B cell (primary cell): ENCODE measurements at regions not wholly inside any gene's neighbourhood (a gene's known extent, or its start where the extent isn't known, plus 50 kb on each side); places are given as distances from the start of the nearest gene placed in this dataset.

Experiments
- ATAC-seq: fragments of 200-7000 bp; cut with Tn5 transposase; one replicate; pipeline ENCODE4 v1.10.0; 2021; ENCODE audit warnings: low read depth, mild to moderate bottlenecking, moderate number of reproducible peaks, moderate library complexity
- CTCF ChIA-PET: fragments of 350-600 bp; sonication (Branson Sonifier 250); formaldehyde crosslinking; loops from one replicate; lab custom pipeline; 2021; ENCODE audit warnings: antibody characterized with exemption, inconsistent platforms; lab: Charles Lee
- POLR2A ChIA-PET: fragments of 350-600 bp; sonication (Branson Sonifier 250); formaldehyde crosslinking; loops from one replicate; lab custom pipeline; 2021; ENCODE audit warnings: antibody characterized with exemption; lab: Charles Lee
- DNase-seq: peaks from one replicate; pipeline ENCODE4 v3.0.0; 2013
- H2AFZ ChIP-seq: 2 replicates; pipeline ENCODE4 v1.6.1; 2012; ENCODE audit warnings: mild to moderate bottlenecking, low read depth, low read length; ENCODE audit not compliant: insufficient read depth, poor library complexity, severe bottlenecking
- H3K27ac ChIP-seq, 2 donors: 1 replicate in 1 of 2; 2 replicates in 1 of 2; pipeline ENCODE4 v1.5.1; 2012 to 2013; ENCODE audit warnings: low read length in 2 of 2, mild to moderate bottlenecking in 2 of 2, moderate library complexity in 1 of 2
- H3K27me3 ChIP-seq, 4 experiments: fragments of 200-600 bp in 1 of 4; sonication (generic) in 1 of 4; replicated peaks in 1 of 4; 1 replicate in 2 of 4; 2 replicates in 2 of 4; pipeline versions ENCODE4 v1.6.1 to v1.7.0; 2013 to 2016; ENCODE audit warnings: low read length in 3 of 4, mild to moderate bottlenecking in 2 of 4, mixed read lengths in 1 of 4, moderate library complexity in 1 of 4; ENCODE audit not compliant: insufficient read depth in 4 of 4, control insufficient read depth in 3 of 4; ENCODE audit errors: control extremely low read depth in 1 of 4
- H3K36me3 ChIP-seq, 2 experiments: replicated peaks in 1 of 2; 1 replicate in 1 of 2; 2 replicates in 1 of 2; pipeline versions ENCODE4 v1.6.1 to v1.7.1; 2013; ENCODE audit warnings: low read length in 1 of 2; ENCODE audit not compliant: insufficient read depth in 2 of 2, control insufficient read depth in 1 of 2; ENCODE audit errors: control extremely low read depth in 1 of 2, extremely low read depth in 1 of 2
- H3K4me1 ChIP-seq, 2 donors: fragments of 200-600 bp in 1 of 2; sonication (generic) in 1 of 2; 1 replicate in 1 of 2; 2 replicates in 1 of 2; pipeline versions ENCODE4 v1.5.1 to v1.6.1; 2013 to 2017; ENCODE audit warnings: low read length in 2 of 2; ENCODE audit not compliant: control insufficient read depth in 2 of 2, insufficient read depth in 2 of 2
- H3K4me2 ChIP-seq: replicated peaks from 2 replicates; pipeline ENCODE3; 2012; ENCODE audit warnings: mild to moderate bottlenecking, low read depth, low read length; ENCODE audit not compliant: poor library complexity, severe bottlenecking
- H3K4me3 ChIP-seq, 5 experiments: fragments of 200-600 bp in 1 of 5; sonication (generic) in 1 of 5; 1 replicate in 3 of 5; 2 replicates in 2 of 5; pipeline versions ENCODE4 v1.5.1 to v1.7.0; 2011 to 2016; ENCODE audit warnings: low read length in 4 of 5, mild to moderate bottlenecking in 4 of 5, low read depth in 2 of 5, control low read depth in 1 of 5, moderate library complexity in 1 of 5; ENCODE audit not compliant: insufficient read depth in 1 of 5; ENCODE audit errors: control extremely low read depth in 1 of 5, extremely low read depth in 1 of 5
- H3K79me2 ChIP-seq: fragments of 200-600 bp; sonication (generic); one replicate; pipeline ENCODE4 v1.6.0; 2016; ENCODE audit warnings: low read length; ENCODE audit not compliant: control insufficient read depth, insufficient read depth
- H3K9ac ChIP-seq: fragments of 200-600 bp; sonication (generic); 2 replicates; pipeline ENCODE4 v1.6.1; 2017; ENCODE audit warnings: mild to moderate bottlenecking, low read length, moderate library complexity
- H3K9me3 ChIP-seq, 3 donors: one replicate each; pipeline versions ENCODE4 v1.6.1 to v1.7.1; 2013; ENCODE audit warnings: low read length in 2 of 3; ENCODE audit not compliant: control insufficient read depth in 2 of 3, insufficient read depth in 1 of 3; ENCODE audit errors: control extremely low read depth in 1 of 3
- H4K20me1 ChIP-seq: 2 replicates; pipeline ENCODE4 v1.6.0; 2012; ENCODE audit warnings: mild to moderate bottlenecking, low read length; ENCODE audit not compliant: insufficient read depth, control insufficient read depth, poor library complexity, severe bottlenecking
- H3K27ac Mint-ChIP-seq: one replicate; pipeline ENCODE4 v1.8.0; 2021; ENCODE audit warnings: mixed read lengths
- H3K27me3 Mint-ChIP-seq: one replicate; pipeline ENCODE4 v1.8.0; 2021; ENCODE audit warnings: mixed read lengths
- H3K4me1 Mint-ChIP-seq: one replicate; pipeline ENCODE4 v1.8.0; 2021; ENCODE audit warnings: mixed read lengths
- H3K4me3 Mint-ChIP-seq: one replicate; pipeline ENCODE4 v1.8.0; 2021; ENCODE audit warnings: mixed read lengths
- H3K9me3 Mint-ChIP-seq: one replicate; pipeline ENCODE4 v1.8.0; 2022; ENCODE audit warnings: mixed read lengths; ENCODE audit not compliant: insufficient read depth
- EZH2 ChIP-seq: IDR thresholded peaks from 2 replicates; pipeline ENCODE4 v1.6.1; 2012; ENCODE audit warnings: borderline replicate concordance, low read depth, mild to moderate bottlenecking, moderate library complexity, low read length; ENCODE audit not compliant: insufficient read depth, poor library complexity, severe bottlenecking
- WGBS: methylation state at CpG from one replicate; pipeline ENCODE4 v1.1.5; 2013; ENCODE audit warnings: missing lambda C conversion rate; ENCODE audit not compliant: insufficient coverage; 5-methylcytosine and 5-hydroxymethylcytosine counted together
- intact Hi-C: fragments of 100-400 bp; cut with micrococcal nuclease; formaldehyde crosslinking; loops from one replicate; pipeline ENCODE4 v1.10.0; 2022
- TF ChIP-seq, protein P1 (sequence below): fragments of 200-600 bp; IDR thresholded peaks from one replicate; pipeline ENCODE4 v1.8.0; 2022; ENCODE audit warnings: antibody characterized with exemption, mild to moderate bottlenecking

DNA sequence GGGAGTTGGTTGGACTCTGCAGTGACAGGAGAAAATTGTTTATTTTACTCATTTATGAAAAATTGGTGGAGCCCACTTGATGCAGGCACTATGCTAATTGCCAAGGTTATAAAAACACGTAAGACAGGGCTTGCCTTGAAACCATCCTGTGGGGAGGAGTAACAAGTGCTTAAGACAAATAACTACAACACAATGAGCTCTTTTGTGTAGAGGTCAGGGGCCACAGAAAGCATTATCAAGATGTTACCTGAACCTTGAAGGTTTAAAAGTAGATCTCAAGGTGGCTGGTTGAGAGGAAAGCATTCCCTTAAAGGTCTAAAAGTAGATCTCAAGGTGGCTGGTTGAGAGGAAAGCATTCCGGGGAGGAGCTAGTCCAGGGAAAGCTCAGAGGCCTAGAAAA, 381.8 kb upstream of the POU3F3 start:
- Mint-ChIP-seq H3K4me3 (no peak overlapping the region), H3K4me1 (no peaks in the 10 kb centered on the region), H3K27me3 (peaks cover 2% of the 10 kb centered on the region), H3K27ac (no peak overlapping the region), H3K9me3 (no peaks in the 10 kb centered on the region)
- H3K9me3 ChIP-seq: no peaks in the 10 kb centered on the region
- H3K27me3 ChIP-seq: no peaks in the 10 kb centered on the region
- no peak overlapping the region for H3K4me2 ChIP-seq
- intact Hi-C loops: no loop called here
- no peak overlapping the region for H3K4me3 ChIP-seq
- ATAC-seq (no peak), DNase-seq (no peak)
- CTCF ChIA-PET: no interaction called here
- no peak overlapping the region for H3K9ac ChIP-seq
- no peak overlapping the region for H2AFZ ChIP-seq
- H3K79me2 ChIP-seq: no peaks in the 10 kb centered on the region
- no peaks in the 10 kb centered on the region for H4K20me1 ChIP-seq
- 100% methylated on average over 1 of the region's 2 CpGs for WGBS
- no peaks in the 10 kb centered on the region for H3K36me3 ChIP-seq
- no peak overlapping the region for H3K27ac ChIP-seq
- no peaks in the 10 kb centered on the region for H3K4me1 ChIP-seq
- POLR2A ChIA-PET: no interaction called here
- TF ChIP-seq, protein P1, sequence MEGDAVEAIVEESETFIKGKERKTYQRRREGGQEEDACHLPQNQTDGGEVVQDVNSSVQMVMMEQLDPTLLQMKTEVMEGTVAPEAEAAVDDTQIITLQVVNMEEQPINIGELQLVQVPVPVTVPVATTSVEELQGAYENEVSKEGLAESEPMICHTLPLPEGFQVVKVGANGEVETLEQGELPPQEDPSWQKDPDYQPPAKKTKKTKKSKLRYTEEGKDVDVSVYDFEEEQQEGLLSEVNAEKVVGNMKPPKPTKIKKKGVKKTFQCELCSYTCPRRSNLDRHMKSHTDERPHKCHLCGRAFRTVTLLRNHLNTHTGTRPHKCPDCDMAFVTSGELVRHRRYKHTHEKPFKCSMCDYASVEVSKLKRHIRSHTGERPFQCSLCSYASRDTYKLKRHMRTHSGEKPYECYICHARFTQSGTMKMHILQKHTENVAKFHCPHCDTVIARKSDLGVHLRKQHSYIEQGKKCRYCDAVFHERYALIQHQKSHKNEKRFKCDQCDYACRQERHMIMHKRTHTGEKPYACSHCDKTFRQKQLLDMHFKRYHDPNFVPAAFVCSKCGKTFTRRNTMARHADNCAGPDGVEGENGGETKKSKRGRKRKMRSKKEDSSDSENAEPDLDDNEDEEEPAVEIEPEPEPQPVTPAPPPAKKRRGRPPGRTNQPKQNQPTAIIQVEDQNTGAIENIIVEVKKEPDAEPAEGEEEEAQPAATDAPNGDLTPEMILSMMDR: no peak
- TF ChIP-seq EZH2: no peak

GRCh38 chr2:104473546-104473945, 380.4 kb upstream of the POU3F3 start:
- 83% methylated on average over 1 of the region's 2 CpGs for whole genome bisulfite sequencing
- no peaks in the 10 kb centered on the region for H3K9me3 Mint-ChIP-seq
- CTCF ChIA-PET: no interaction called here
- Histone ChIP-seq H2AFZ (no peak overlapping the region), H3K79me2 (no peaks in the 10 kb centered on the region), H3K36me3 (no peaks in the 10 kb centered on the region), H3K9me3 (no peaks in the 10 kb centered on the region), H3K27me3 (no peaks in the 10 kb centered on the region), H3K4me3 (no peak overlapping the region), H3K27ac (no peak overlapping the region), H4K20me1 (no peaks in the 10 kb centered on the region), H3K4me2 (no peak overlapping the region), H3K9ac (no peak overlapping the region), H3K4me1 (no peaks in the 10 kb centered on the region)
- no peak overlapping the region for H3K27ac Mint-ChIP-seq
- ATAC-seq: no peak
- intact Hi-C loops: no loop called here
- no peak overlapping the region for H3K4me3 Mint-ChIP-seq
- DNase-seq: no peak
- no peaks in the 10 kb centered on the region for H3K27me3 Mint-ChIP-seq
- POLR2A ChIA-PET: no interaction called here
- TF ChIP-seq, protein P1: no peak
- no peak for TF ChIP-seq EZH2
- no peaks in the 10 kb centered on the region for H3K4me1 Mint-ChIP-seq
